ENCODE measurements at regions not wholly inside any gene's neighbourhood (a gene's known extent, or its start where the extent isn't known, plus 50 kb on each side); places are given as distances from the start of the nearest gene placed in this dataset.
"Not testable (repeated sequence)": the region's sequence is repeated elsewhere in the genome, so short reads cannot be mapped to it uniquely, and the experiment has no call there.

- no peaks in the 10 kb centered on the region for H4K20me1 ChIP-seq (ENCODE audit: low read depth, low read length)
- no peak overlapping the region for H2AFZ ChIP-seq (ENCODE audit: low read depth, low read length, severe bottlenecking)
- H3K79me2 ChIP-seq (ENCODE audit: insufficient read depth, low read length) = no peaks in the 10 kb centered on the region
- no peaks in the 10 kb centered on the region for H3K9me2 ChIP-seq (replicated peaks; ENCODE audit: insufficient read depth, low read length)
- no peak overlapping the region for H3K9ac ChIP-seq (ENCODE audit: low read length)
- no peak for TF ChIP-seq EZH2phosphoT487 (conservative IDR thresholded peaks at IDR 0.05; ENCODE audit: low read length)
- TF ChIP-seq CTCF (IDR thresholded peaks at IDR 0.05; ENCODE audit: insufficient read depth, low read length, poor library complexity, severe bottlenecking) = no peak
- no peak overlapping the region for H3K4me3 ChIP-seq (ENCODE audit: insufficient read depth, low read length, poor library complexity, severe bottlenecking)
- no peak overlapping the region for H3K4me2 ChIP-seq (ENCODE audit: low read depth, low read length, poor library complexity, severe bottlenecking)
- no peaks in the 10 kb centered on the region for H3K27me3 ChIP-seq (ENCODE audit: low read length)
- no peaks in the 10 kb centered on the region for H3K36me3 ChIP-seq (ENCODE audit: low read length)
- no peaks in the 10 kb centered on the region for H3K9me3 ChIP-seq (ENCODE audit: insufficient read depth, low read length)
- H3K27ac ChIP-seq (ENCODE audit: low read depth, low read length) = no peak overlapping the region
- no peaks in the 10 kb centered on the region for H3F3A ChIP-seq (ENCODE audit: insufficient read depth)
Observed at GRCh38 chr3:147514366-147515160, 105.4 kb downstream of the ZIC1 start.

DNA sequence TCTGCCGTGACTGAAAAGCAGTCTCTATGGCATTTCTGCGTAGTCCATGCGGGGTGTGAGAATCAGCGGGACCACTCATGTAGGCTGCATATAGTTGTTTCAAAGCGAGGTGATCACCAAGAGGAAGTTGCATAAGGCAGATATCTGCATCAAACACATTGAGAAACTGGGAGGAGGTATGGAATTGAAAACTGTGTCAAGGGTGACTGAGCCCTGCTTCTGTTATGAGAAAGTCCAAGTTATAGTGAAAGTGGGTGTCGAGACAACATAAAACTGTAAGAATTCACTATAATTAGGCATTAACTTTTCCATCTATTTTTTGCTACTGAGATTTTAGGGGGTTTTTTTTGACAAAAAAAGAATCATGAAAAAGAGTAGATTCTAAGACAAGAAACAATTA lies 109.3 kb downstream of the ZIC1 start:
- no peak overlapping the region for H3K4me2 ChIP-seq (ENCODE audit: low read depth, low read length, poor library complexity, severe bottlenecking)
- no peaks in the 10 kb centered on the region for H4K20me1 ChIP-seq (ENCODE audit: low read depth, low read length)
- H3K9ac ChIP-seq (ENCODE audit: low read length) = no peak overlapping the region
- H3F3A ChIP-seq (ENCODE audit: insufficient read depth) = no peaks in the 10 kb centered on the region
- no peaks in the 10 kb centered on the region for H3K79me2 ChIP-seq (ENCODE audit: insufficient read depth, low read length)
- no peaks in the 10 kb centered on the region for H3K9me2 ChIP-seq (replicated peaks; ENCODE audit: insufficient read depth, low read length)
- no peak overlapping the region for H3K27ac ChIP-seq (ENCODE audit: low read depth, low read length)
- no peaks in the 10 kb centered on the region for H3K36me3 ChIP-seq (ENCODE audit: low read length)
- no peak overlapping the region for H3K4me3 ChIP-seq (ENCODE audit: insufficient read depth, low read length, poor library complexity, severe bottlenecking)
- H3K27me3 ChIP-seq (ENCODE audit: low read length) = no peaks in the 10 kb centered on the region
- H3K9me3 ChIP-seq (ENCODE audit: insufficient read depth, low read length) = no peaks in the 10 kb centered on the region
- TF ChIP-seq EZH2phosphoT487 (conservative IDR thresholded peaks at IDR 0.05; ENCODE audit: low read length) (no peak), CTCF (IDR thresholded peaks at IDR 0.05; ENCODE audit: insufficient read depth, low read length, poor library complexity, severe bottlenecking) (no peak)
- H2AFZ ChIP-seq (ENCODE audit: low read depth, low read length, severe bottlenecking) = no peak overlapping the region

DNA sequence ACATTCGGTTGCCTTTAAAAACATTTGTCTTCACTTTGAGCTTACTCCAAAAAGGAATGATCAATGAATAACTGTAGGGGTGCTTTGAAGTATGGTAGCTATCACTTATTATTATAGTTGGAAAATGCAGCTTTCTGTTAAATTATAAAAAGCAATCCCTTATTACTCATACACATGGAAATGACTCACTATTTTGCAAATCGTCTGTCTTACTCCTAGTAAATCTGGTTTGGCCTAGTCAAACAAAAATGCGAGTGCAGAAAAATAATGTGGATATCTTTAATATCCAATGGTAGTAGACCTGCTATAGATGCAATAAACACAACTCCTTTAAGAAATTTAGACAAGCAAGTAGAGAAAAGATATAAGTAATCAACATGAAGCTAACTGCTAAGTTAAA lies 112.5 kb downstream of the ZIC1 start:
- H3F3A ChIP-seq (ENCODE audit: insufficient read depth) = no peaks in the 10 kb centered on the region
- no peak overlapping the region for H3K27ac ChIP-seq (ENCODE audit: low read depth, low read length)
- no peak for TF ChIP-seq CTCF (IDR thresholded peaks at IDR 0.05; ENCODE audit: insufficient read depth, low read length, poor library complexity, severe bottlenecking)
- no peak for TF ChIP-seq EZH2phosphoT487 (conservative IDR thresholded peaks at IDR 0.05; ENCODE audit: low read length)
- H3K9ac ChIP-seq (ENCODE audit: low read length) = no peak overlapping the region
- H4K20me1 ChIP-seq (ENCODE audit: low read depth, low read length) = no peaks in the 10 kb centered on the region
- H3K9me2 ChIP-seq (replicated peaks; ENCODE audit: insufficient read depth, low read length) = no peaks in the 10 kb centered on the region
- no peaks in the 10 kb centered on the region for H3K9me3 ChIP-seq (ENCODE audit: insufficient read depth, low read length)
- no peaks in the 10 kb centered on the region for H3K36me3 ChIP-seq (ENCODE audit: low read length)
- no peak overlapping the region for H2AFZ ChIP-seq (ENCODE audit: low read depth, low read length, severe bottlenecking)
- H3K4me2 ChIP-seq (ENCODE audit: low read depth, low read length, poor library complexity, severe bottlenecking) = no peak overlapping the region
- no peak overlapping the region for H3K4me3 ChIP-seq (ENCODE audit: insufficient read depth, low read length, poor library complexity, severe bottlenecking)
- H3K27me3 ChIP-seq (ENCODE audit: low read length) = no peaks in the 10 kb centered on the region
- no peaks in the 10 kb centered on the region for H3K79me2 ChIP-seq (ENCODE audit: insufficient read depth, low read length)

DNA sequence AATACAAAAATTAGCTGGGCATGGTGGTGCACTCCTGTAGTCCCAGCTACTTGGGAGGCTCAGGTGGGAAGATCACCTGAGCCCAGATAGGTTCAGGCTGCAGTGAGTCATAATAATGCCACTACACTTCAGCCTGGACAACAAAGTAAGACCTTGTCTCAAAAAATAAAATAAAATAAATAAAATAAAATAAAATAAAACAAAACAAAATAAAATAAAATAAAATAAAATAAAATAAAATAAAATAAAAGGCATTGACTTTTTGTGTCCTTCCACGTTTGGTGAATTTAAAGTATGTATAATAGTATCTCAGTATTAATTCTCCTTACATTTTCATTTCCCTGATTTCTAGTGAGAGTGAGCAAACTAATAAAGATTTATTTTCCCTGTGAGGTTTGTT lies 113.6 kb downstream of the ZIC1 start:
- not testable (repeated sequence) for H3K27me3 ChIP-seq (ENCODE audit: low read length); H3K4me3 ChIP-seq (ENCODE audit: insufficient read depth, low read length, poor library complexity, severe bottlenecking); H3K79me2 ChIP-seq (ENCODE audit: insufficient read depth, low read length); H2AFZ ChIP-seq (ENCODE audit: low read depth, low read length, severe bottlenecking); H3K36me3 ChIP-seq (ENCODE audit: low read length); H3K9ac ChIP-seq (ENCODE audit: low read length); H3K4me2 ChIP-seq (ENCODE audit: low read depth, low read length, poor library complexity, severe bottlenecking); H4K20me1 ChIP-seq (ENCODE audit: low read depth, low read length); H3K9me2 ChIP-seq (replicated peaks; ENCODE audit: insufficient read depth, low read length); H3K9me3 ChIP-seq (ENCODE audit: insufficient read depth, low read length); H3F3A ChIP-seq (ENCODE audit: insufficient read depth); H3K27ac ChIP-seq (ENCODE audit: low read depth, low read length)
